GM11168 (cell line): ENCODE measurements at regions not wholly inside any gene's neighbourhood (a gene's known extent, or its start where the extent isn't known, plus 50 kb on each side); places are given as distances from the start of the nearest gene placed in this dataset.

Source experiments
- in situ Hi-C: fragments of 300-500 bp; cut with MboI; formaldehyde crosslinking; loops from one replicate; pipeline ENCODE4 v1.12.0; 2022; ENCODE audit warnings: low sequenced_read_pairs; ENCODE audit not compliant: unreplicated experiment

DNA sequence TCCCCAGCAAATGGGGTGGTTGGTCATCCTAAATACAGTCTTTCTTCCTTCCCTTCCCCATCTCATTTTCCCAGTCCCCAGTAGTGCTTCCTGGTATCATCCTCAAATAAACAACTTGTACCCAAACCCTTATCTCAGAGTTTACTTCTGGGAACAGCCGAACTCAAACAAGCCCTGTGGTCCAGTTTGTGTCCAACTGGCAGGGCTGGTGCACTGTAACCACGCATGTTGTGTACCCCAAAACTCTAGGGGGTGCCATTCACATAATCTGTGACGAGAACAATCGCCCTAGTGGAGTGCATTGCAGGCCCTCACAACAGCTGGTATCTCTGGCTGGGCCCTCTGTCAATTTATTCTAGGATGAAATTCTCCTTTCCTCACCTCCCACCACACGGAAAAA, 366.2 kb downstream of the TNS1 start:
- in situ Hi-C loops = no loop called here

DNA sequence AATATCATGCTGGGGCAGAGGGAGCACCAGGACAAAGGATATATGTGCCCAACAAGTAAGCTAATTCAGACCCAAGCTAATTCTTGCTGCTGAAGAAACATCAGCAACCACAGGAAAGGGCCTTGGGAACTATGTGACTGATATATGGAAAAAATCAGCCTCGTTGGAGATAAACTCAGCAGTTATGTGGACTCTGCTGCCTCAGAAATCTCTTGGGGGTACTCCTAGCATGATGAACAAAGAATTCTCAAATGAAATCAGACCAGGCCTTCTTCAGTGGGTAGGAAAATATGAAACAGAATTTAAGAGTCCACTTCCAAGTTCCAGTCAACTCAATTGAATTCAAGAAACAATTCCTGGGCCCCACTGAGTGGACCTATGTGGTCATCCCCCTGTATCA, 367.9 kb downstream of the TNS1 start:
- in situ Hi-C loops = no loop called here

DNA sequence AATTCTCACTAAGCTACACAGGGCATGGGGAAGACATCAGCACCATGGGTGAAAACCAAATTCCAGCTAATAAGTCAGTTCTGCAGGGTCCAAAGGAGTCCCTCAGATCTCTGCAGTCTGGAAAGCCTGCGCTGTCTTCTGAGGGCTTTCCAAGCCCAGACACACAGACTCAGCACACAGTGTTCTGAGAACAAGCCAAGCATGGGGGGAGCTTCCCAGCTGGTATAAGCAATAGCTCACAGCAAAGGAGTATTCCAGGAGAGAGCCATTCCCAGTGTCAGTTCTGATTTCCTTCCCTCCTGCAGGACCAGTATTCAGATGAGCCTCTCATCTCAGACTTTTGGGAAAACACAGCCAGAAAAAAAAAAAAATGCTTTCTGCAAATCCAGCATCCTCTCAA, 370.8 kb downstream of the TNS1 start:
- in situ Hi-C loops = no loop called here

DNA sequence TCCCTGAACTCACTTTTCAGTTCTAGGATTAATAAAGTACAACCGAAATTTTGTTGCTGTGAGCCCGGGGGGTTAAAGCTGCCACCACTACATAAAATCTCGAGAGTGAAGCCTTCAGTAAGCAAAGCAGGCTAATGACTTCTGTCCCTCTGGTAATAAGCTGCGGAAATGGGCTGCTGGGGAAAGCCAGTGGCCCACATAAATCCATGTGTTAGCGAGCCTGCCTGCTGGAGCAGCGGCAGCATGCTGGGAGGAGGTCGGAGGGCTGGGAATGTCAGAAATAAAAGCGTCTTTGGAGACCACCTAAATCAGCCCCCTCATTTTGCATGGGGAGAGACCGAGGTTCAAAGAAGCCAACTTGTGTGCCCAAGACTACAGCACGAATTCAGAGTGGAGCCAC, 371.7 kb downstream of the TNS1 start:
- in situ Hi-C loops = no loop called here

DNA sequence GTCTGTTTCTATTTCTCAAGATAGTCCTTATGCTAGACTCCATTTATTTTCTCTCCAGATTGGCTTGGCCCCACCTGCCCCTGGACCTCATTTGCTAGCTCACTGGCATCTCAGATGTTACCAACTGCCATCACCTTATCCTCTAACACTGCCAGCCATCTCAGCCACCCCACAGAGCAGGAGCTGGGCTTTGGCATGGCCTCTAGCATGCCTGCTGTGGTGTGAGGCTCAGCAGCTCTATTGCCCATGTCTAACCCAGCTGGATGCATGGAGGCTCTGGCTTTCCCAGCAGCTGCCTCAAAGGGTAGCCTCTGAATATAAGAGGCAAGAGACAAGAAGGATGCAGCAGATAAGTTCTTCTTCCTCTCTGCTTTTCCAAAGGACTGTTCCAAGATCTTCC, 373.4 kb downstream of the TNS1 start:
- in situ Hi-C loops = no loop called here

DNA sequence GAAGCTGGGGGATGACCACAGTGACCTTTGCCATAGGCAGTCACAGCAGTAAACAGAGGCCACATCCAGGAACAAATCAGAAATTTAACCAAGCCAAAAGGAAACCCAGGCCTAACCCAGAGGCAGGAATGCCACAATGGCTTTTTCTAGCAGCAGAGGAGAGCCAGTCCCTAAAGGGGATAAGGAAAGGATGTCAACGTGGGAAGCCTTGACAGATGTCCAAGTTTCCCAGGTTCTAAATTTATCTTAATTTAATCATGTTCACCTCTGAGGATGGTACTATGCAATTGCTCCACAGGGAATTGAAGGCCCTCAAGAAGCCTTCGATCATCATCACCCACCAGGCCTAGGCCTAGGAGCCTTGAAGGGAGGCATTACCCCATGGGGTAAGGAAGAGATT, 374.7 kb downstream of the TNS1 start:
- in situ Hi-C loops = no loop called here

DNA sequence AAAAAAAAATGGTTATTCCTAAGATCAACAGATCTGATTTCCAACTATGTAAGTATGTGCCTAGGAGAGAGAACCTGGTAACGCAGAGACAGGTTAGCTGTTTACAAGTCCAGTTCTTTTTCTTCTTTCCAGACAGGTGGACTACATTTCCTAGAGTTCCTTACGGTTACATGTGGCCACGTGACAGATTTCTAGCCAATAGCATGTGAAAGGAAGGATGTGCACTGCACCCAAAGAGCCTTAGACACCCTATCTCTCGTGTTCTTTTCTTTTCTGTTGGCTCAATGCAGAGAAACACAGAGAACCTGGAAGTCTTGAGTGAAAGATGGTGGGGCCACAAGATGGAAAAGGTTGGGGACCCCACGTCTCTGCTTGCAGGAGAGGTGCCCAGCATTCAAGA, 375.9 kb downstream of the TNS1 start:
- in situ Hi-C loops = no loop called here

DNA sequence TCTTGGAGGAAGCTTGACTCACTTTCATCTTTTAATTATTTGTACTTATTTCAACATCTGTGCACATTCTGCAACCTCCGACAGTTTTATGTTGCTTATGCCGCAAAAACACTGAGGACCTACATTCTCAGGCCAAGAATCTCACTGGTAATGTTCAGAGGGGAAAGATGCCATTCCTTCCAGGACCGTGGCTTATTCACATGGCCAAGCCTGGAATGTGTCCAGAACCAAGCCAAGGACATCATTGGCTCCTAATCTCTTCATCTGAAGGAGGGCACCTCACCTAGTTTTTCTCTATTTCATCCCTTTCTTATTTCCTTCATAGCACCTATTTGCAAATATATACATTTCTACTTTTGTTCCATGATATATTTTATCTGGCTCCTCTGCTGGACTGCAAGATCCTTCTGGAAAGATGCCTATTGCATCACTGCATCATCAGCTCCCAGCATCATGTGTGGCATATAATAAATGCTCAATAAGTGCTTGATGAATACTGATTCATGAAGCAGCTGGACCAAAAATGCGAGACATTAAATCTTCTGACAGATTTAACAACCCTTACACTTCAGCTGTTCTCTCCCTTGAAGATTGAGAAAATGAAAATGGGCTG, 377.1 kb downstream of the TNS1 start:
- in situ Hi-C loops = no loop called here

DNA sequence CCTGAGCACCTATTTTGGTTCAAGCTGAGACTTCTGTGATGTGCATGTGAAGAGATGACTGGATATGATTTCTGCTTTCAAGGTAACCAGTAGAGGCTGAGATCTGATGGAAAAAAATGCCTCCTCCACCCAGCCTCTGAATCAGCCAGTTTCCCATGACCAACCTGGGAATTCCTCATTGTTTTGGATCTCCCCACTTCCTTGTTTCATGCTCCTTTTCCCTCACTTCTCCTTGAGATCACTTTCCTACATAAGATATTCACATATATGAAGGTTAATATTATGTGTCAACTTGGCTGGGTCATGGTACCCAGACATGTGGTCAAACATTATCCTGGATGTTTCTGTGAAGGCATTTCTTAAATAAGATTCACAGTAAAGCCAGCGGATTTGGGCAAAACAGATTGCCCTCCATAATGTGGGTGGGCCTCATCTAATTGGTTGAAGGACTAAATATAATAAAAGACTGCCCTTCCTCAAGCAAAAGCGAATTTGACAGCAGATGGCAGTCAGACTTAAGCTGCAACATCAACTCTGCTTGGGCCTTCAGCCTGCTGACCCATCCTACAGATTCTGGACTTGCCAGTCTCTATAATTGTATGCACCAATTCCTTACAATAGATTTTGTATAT, 379.4 kb downstream of the TNS1 start:
- in situ Hi-C loops = no loop called here

DNA sequence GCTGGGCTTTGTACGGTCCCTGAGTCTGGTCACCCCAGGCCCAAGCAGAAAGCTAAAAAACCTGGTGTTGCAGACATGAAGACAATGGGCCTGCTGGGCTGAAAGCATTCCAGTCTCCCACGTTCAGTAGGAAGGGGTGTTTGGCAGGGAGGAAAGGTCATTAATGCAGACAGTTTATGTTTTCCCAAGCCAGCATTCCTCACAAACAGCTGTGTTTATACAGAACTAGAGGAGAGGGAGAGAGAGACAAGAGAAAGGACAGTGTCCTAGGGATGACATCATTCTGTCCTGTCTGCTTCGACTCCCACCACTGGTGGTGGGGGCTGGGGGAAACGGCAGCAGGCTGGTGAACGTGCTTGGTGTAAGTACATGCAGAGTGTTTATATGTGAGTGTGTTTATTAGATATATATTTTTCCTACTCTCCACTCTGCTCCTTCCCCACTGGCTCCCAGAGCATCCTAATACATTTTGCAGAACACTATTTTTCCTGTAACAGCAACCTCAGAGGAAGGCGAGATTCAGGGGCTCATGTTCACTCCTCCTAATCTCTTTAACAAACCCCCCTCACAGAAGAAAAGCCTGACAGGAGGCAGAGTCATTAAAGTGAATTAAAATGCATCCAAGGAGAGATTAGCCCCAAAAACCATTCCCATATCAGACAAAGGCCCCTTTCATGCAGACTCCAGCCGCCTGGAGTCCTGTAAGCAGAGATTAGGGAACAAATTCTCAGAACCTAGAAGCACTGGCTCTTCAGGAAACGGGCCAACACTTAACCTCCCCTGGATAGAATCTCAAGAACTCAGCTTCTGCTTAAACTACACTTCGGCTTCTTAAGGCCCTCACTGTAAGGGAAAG, 380.4 kb downstream of the TNS1 start:
- in situ Hi-C loops = no loop called here

DNA sequence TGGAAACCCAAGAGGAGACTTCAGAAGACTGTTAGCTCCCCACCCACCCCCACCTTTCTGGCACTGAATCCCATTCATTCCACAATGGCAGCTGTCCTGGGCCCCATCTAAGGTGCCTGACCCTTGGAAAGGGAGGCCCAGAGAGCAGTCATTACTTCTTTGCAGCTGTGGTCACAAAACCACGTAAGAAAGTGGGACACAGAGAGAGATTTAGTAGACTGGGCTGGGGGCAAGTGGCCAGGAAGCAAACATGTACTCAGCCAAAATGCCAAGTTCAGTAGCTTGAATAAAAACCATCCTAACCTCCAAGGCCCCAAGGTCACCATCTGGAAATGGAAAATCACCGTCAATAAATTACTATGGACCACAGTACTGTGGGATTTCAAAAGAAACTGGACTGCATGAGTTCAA, 381.4 kb downstream of the TNS1 start:
- in situ Hi-C loops = no loop called here

DNA sequence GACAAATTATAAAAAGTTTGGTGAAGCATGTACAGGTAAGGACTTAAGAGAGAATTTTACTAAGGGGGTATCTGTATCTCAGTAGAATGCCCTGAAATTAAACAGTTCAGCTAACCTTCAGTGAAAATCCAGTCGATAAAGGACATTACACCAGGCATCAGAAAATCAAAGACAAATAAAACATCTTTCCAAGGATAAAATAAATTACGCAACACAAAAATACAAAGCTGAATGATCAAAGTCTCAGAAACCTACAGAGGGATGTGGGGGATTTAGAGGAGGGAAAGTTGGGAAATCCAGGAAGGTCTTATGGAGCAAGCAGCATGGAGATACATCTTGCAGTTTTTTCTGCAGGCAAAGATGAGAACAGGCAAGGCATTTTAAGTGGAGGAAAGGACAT, 384.1 kb downstream of the TNS1 start:
- in situ Hi-C loops = no loop called here

DNA sequence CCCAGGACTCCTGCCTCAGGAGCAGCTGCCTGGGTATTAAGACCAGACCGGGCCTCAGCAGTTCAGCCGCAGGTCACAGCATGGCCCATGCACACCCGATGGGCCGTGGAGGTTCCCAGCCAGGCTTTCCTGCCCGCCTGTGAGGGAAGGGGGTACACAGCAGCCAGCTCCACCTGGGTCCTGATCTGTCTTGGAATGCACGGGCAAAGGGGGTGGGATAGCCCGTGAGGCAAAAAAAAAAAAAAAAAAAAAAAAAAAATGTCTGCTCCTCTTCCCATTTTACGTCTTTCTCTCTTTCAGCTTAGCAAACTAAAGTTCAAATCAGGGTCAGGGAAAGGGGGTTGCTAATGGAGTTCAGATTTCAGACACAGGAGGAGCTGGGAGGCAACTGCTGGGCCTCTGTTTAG, 385.2 kb downstream of the TNS1 start:
- in situ Hi-C loops = no loop called here

DNA sequence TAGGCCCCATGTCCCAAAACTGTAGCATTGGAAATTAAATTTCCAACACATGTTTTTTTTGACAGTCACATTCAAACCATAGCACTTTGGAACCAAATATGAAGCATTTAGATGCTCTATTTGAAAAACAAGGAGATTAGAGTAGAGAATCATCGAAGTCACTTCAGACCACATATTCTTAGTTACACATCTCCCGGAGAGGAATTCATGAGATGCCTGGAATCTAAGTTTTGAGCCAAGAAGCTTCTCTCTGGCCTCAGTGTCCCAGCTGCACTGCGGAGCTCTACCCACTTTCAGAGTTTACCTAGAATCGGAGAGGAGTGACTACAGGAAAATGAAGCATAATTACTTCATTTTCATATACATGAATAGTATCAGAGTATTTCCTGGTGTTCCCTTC, 385.9 kb downstream of the TNS1 start:
- in situ Hi-C loops = no loop called here

DNA sequence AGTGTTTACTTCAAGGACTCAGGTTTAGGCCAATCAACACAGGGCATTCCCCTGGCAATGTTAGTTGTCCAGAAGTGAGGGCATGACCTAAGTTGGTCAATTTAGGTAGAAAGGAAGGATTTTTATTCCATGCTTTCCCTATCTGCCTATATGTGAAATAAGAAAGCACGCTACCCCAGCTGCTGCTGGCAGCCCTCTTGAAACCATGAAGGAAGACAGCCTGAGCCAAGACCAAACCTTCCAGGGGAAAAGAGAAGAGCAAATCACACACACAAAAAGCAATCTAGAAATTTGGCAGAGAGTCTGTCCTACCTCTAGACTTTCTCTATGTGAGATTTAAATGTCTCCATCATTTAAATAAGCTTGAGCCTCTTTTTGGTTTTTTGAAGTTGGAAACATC, 387.6 kb downstream of the TNS1 start:
- in situ Hi-C loops = no loop called here

DNA sequence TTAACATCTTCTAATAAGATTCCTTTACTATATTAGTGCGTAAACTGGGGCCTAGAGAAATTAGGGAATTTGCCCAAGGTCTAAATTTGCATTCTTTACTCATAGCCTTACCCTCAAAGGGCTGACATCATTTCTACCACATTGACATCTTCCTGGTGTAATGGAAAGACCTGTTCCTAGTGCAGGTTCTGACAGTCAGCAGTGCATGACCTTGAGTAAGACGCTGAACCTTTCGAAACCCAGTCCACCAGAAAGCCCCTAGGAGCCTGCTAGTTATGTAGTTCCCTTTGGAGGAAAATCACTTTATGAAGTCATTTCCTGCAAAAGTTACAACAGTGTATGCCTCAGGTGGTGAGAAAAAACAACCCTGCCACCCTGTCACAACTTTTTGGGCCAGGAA, 388.3 kb downstream of the TNS1 start:
- in situ Hi-C loops = no loop called here

DNA sequence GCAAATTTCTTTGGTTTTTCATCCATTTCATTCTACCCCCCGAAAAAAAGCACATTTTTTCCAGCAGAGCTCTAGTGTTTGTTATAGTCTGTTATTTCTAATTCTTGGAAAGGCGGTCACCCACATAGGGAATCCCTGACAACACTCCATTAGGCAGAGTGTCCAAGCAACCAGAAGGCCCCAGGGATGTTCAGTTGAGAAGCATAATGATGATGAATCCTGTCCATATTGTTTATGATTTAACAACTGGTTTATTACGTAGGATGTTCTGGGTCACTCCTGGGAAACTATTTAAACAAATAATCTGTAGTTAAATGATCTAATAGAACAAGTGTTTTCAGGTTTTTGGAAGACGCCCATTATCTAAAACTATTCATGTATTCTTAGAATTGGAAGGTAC, 388.7 kb downstream of the TNS1 start:
- in situ Hi-C loops = no loop called here

DNA sequence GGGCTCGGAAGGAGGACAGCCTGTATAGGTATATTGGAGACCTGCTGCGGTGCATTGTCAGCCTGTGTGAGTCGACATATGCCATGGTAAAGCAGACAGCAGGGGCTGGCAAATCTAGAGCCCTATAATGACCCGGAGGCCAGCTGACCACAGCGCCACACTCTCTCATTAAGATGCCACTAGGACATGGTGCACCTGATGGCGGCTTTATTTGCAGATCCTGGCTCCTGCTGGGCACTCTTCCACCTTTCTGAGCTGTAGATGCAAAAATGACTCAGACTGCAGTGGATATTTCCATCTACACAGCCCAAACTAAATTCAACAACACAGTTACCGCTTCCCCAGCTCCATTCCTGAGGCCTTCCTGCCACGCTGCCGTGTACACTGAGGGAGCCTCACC, 389.9 kb downstream of the TNS1 start:
- in situ Hi-C loops = no loop called here

DNA sequence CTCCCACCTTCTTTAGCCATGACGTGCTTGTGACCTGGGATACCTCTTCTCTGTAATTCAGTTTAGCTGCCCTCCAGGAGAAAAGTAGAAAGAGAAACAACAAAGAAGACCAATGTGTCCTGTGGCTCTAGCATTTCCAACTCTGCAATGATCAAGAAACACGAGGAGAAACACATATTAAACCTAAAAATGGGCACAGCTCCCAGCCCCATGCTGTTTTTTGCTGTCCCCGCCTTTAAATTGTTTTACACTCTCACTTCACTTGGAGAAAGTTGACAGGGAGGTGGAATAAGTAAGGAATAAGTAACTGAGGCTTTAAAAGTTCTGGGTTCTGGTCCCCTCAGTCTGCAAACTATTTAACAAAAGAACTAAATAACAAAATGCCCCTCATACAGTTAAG, 390.6 kb downstream of the TNS1 start:
- in situ Hi-C loops = no loop called here

DNA sequence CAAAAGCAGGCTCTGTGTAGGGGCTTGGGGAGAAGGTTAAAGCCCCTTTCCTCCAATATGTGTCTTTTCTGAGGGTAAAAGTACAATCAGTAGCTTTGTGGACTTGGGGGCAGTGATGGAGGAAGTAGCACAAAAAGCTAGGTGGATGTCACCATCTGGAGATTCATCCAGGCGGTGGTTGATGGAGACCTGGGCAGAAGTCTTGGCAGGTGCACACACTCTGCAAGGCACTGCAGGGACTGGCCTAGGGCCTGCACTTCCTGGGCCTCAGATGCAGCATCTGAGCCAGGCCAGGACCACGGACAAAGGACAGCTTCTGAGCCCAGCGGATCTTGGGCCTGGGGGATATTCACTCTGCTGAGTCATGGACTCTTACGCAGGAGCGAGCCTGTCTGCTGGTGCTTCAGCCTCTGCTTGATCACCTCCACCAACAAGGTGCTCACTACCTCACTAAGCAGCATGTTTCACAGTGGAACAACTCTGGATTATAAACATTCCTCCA, 391.1 kb downstream of the TNS1 start:
- in situ Hi-C loops = no loop called here

DNA sequence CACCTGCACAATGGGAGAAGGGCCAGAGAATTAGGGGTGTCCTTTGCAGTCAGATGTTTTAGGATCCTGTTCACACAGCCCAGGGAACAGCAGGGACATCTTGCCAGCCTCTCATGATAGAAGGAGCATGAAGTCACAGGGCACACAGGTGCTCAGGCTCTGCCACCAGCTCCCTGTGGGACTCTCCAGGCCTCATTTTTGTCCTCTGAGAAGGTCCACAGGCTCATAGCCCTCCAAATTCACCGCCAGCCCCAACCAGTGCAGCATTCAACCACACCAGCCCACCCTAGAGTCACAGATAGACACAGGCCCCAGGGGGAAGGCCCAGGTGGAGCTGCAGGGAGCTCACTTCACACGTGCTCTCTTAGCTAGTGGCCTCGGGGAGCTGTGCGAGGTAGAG, 391.7 kb downstream of the TNS1 start:
- in situ Hi-C loops = no loop called here
